Pancreas (tissue), 10 donors: ENCODE measurements at regions not wholly inside any gene's neighbourhood (a gene's known extent, or its start where the extent isn't known, plus 50 kb on each side); places are given as distances from the start of the nearest gene placed in this dataset.

Experiments used
- ATAC-seq, 4 donors: fragments of 200-7000 bp; cut with Tn5 transposase; one replicate each; pipeline versions ENCODE4 v1.8.0 to v1.9.1; 2020; ENCODE audit warnings: mild to moderate bottlenecking in 4 of 4, moderate library complexity in 4 of 4
- DNase-seq, 6 donors: peaks; one replicate each; pipeline ENCODE4 v3.0.0-alpha.2; 2020
- FAIRE-seq: peaks from 2 replicates; lab custom pipeline; 2012; peaks lifted over from hg19 to GRCh38; lab: Jason Lieb, UNC
- H3K27ac ChIP-seq, 4 donors: fragments of 200-600 bp; sonication (generic); 1 replicate in 3 of 4; 2 replicates in 1 of 4; pipeline versions ENCODE4 v1.5.0 to v1.8.0; 2020
- H3K27me3 ChIP-seq, 4 donors: fragments of 200-600 bp; one replicate each; pipeline ENCODE4 v1.8.0; 2021
- H3K36me3 ChIP-seq, 3 donors: fragments of 200-600 bp; sonication (generic) in 1 of 3; one replicate each; pipeline versions ENCODE4 v1.5.0 to v1.8.0; 2020 to 2021
- H3K4me1 ChIP-seq, 3 donors: fragments of 200-600 bp; one replicate each; pipeline ENCODE4 v1.8.0; 2021
- H3K4me3 ChIP-seq, 4 donors: fragments of 200-600 bp; sonication (generic) in 2 of 4; one replicate each; pipeline versions ENCODE4 v1.5.0 to v1.8.0; 2020 to 2021
- H3K9me3 ChIP-seq, 4 donors: fragments of 200-600 bp; one replicate each; pipeline ENCODE4 v1.8.0; 2021
- WGBS, 2 donors: extraction: QIAGEN DNeasy Blood & Tissue Kit; methylation state at CpG; one replicate each; pipeline ENCODE4 v1.1.7; 2013; 5-methylcytosine and 5-hydroxymethylcytosine counted together
- intact Hi-C, 3 donors: fragments of 100-400 bp; cut with DNase I; formaldehyde crosslinking; loops; one replicate each; pipeline versions ENCODE4 v1.11.1 to v1.14.2; 2022
- TF ChIP-seq, protein P1 (sequence below), 4 donors: fragments of 200-600 bp; sonication (generic) in 3 of 4; IDR thresholded peaks; one replicate each; pipeline versions ENCODE4 v1.5.0 to v1.8.0; 2021; ENCODE audit warnings: antibody characterized with exemption in 4 of 4
- donor health status: healthy with polysubstance abuse.
- donor health status: DM: no; HTN: no; CAD: no; lungs with moderate emphysema.
- donor health status: DM: no; HTN: no; CAD: no.
- donor health status: control.
- donor health status: control.
- donor health status: Bipolar disorder and iron deficiency.
- donor health status: DM: yes; HTN: yes; CAD: no.
- donor health status: DM: no; HTN: no; CAD: no.
- donor health status: DM: no; HTN: no; CAD: no.
- donor health status: DM: yes; HTN: yes; CAD: no.

DNA sequence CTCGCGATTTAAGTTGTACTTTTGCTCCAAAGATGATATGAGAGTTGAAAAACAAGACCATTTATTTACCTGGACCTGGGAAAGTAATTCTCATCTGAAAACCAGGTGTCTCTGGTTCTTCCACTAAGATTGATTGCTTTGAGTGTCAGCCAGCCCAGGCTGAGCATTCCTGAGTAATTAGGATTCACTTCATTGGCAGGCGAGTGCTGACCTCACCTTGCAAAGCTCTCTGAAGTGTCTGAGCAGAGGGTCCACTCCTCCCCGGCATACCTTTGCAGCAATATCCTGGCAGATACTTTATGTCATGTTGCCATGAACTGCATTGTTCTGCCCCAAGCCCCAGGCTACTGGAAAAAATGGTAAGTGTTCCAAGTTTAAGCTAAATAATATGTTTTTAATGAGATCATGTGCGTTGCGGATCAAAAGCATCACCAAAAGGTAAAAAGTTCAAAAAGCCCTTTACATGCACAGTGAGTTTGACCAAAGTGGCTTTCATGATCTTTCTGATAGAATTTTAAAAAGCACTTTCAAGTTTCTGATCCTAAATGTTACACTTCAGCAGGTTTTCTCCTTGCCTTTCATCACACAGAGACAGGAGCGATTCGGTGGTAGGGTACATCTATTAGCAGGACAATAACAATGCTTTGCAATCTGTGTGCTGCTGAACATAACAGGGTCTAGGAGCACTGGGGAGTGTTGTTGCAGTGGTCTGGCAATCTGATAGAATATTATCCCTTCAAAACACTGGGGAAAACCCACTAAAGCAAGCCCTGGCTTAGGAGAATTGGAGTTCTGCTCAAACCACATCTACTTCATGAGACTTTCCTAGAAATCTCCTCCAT lies 127.8 kb upstream of the EEF1E1 start:
- FAIRE-seq, result no peak
- intact Hi-C loops, result no loop called here
- 24 to 30% methylated on average over 8 of the region's 8 CpGs for WGBS, 2 donors

DNA sequence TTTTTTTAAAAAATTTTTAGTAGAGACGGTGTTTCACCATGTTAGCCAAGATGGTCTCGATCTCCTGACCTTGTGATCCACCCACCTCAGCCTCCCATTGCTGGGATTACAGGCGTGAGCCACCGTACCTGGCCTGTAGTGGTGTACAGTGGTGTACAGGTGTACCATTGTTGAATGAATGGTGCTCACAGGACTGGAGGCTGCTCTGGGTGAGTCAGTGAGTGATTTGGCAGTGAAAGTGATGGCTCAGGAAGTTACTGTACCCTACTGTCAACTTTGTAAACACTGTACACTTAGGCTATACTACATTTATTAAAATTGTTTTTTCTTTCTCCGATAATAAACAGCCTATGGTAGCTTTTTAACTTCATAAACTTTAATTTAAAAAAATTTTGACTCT lies 122.8 kb upstream of the EEF1E1 start:
- Histone ChIP-seq H3K4me1 (no peaks in the 10 kb centered on the region), H3K36me3 (no peaks in the 10 kb centered on the region), H3K27me3 (no peaks in the 10 kb centered on the region), H3K9me3 (no peaks in the 10 kb centered on the region), H3K27ac (no peak overlapping the region), H3K4me3 (no peak overlapping the region)
- ATAC-seq, result no peak
- intact Hi-C loops, result no loop called here
- 67 to 83% methylated on average over 5 of the region's 5 CpGs for WGBS, 2 donors
- no peak for FAIRE-seq
- TF ChIP-seq, protein P1, sequence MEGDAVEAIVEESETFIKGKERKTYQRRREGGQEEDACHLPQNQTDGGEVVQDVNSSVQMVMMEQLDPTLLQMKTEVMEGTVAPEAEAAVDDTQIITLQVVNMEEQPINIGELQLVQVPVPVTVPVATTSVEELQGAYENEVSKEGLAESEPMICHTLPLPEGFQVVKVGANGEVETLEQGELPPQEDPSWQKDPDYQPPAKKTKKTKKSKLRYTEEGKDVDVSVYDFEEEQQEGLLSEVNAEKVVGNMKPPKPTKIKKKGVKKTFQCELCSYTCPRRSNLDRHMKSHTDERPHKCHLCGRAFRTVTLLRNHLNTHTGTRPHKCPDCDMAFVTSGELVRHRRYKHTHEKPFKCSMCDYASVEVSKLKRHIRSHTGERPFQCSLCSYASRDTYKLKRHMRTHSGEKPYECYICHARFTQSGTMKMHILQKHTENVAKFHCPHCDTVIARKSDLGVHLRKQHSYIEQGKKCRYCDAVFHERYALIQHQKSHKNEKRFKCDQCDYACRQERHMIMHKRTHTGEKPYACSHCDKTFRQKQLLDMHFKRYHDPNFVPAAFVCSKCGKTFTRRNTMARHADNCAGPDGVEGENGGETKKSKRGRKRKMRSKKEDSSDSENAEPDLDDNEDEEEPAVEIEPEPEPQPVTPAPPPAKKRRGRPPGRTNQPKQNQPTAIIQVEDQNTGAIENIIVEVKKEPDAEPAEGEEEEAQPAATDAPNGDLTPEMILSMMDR (IDR thresholded peaks at IDR 0.05), result no peak
- DNase-seq, result no peak

More for the DNA sequence above, 127.8 kb upstream of the EEF1E1 start:
- no peaks in the 10 kb centered on the region for H3K9me3 ChIP-seq
- no peaks in the 10 kb centered on the region for H3K4me1 ChIP-seq
- TF ChIP-seq, protein P1 (IDR thresholded peaks at IDR 0.05), result no peak
- H3K27me3 ChIP-seq, result no peaks in the 10 kb centered on the region
- H3K27ac ChIP-seq, result no peak overlapping the region
- no peaks in the 10 kb centered on the region for H3K36me3 ChIP-seq
- DNase-seq (no peak), ATAC-seq (no peak)
- H3K4me3 ChIP-seq, result no peak overlapping the region

DNA sequence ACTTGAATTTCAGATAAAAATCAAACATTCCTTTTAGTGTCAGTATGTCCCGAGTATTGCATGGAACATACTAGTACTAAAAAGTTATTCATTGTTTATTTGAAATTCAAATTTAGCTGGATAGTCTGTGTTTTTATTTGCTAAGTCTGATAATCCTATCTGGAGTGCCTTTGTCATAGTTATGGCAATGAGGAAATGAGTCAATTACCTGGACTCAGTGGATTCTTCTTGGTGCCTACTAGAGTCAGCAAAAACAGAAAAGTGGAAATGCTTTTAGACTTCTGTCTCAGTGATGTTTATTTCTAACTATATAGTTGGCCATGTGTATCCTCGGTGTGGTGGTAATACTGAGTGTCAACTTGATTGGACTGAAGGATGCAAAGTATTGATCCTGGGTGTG lies 121.3 kb upstream of the EEF1E1 start:
- no peak for ATAC-seq
- H3K36me3 ChIP-seq, result no peaks in the 10 kb centered on the region
- H3K27me3 ChIP-seq, result peaks cover 0 to 3% (median 0%) of the 10 kb centered on the region in 4 donors
- no peaks in the 10 kb centered on the region for H3K4me1 ChIP-seq
- no peaks in the 10 kb centered on the region for H3K9me3 ChIP-seq
- FAIRE-seq, result no peak
- H3K27ac ChIP-seq, result no peak overlapping the region
- intact Hi-C loops, result loop anchor here in 1 of 3 donors (5.0 kb wide), 1 partner anchor 91 kb away; no protein-coding TSS in a partner anchor
- TF ChIP-seq, protein P1 (IDR thresholded peaks at IDR 0.05), result no peak
- no peak for DNase-seq
- H3K4me3 ChIP-seq, result no peak overlapping the region
- WGBS, 2 donors, result 48 to 62% methylated on average over 2 of the region's 2 CpGs

DNA sequence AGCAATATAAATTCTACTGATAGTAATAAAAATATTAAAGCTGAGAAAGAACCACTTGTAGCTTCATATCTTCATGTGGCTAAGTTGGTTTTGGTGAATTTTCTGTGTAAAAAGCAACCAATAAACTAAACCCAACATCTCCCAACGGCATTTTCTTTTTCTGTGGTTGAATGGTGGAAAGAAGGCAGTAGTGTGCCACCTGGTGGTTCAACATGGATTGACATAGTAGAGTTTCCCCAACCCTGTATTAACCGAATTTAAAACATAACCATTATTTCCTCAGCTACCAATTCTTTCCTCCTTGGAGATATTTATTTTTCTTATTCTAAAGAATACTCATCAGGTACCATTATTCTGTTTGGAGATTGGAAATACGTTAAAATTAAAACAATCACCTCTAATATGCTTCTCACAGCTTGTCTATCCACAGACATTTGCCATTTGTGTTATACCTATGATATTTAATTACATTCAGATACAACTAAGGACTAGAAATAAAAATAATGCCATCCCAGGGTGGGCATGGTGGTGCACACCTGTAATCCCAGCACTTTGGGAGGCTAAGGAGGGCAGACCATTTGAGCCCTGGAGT lies 117.1 kb upstream of the EEF1E1 start:
- Histone ChIP-seq H3K27me3 (peaks cover 0 to 7% (median 0%) of the 10 kb centered on the region in 4 donors), H3K9me3 (no peaks in the 10 kb centered on the region), H3K27ac (no peak overlapping the region), H3K4me3 (no peak overlapping the region), H3K4me1 (no peaks in the 10 kb centered on the region), H3K36me3 (no peaks in the 10 kb centered on the region)
- ATAC-seq (peak in 3 of 4 donors; percentile 84 to 87 (median 85)), FAIRE-seq (peak; percentile 75), DNase-seq (peak in 3 of 6 donors; percentile 4 to 46 (median 20))
- TF ChIP-seq, protein P1 (IDR thresholded peaks at IDR 0.05), result peak; percentile 32 to 77 (median 70)
- intact Hi-C loops, result no loop called here
- 2 to 5% methylated on average over 3 of the region's 3 CpGs for WGBS, 2 donors
